HepG2 (cell line): ENCODE measurements at regions not wholly inside any gene's neighbourhood (a gene's known extent, or its start where the extent isn't known, plus 50 kb on each side); places are given as distances from the start of the nearest gene placed in this dataset.
A peak's percentile ranks its signal among the peaks of the same experiment; 100 is the strongest.

ENCODE experiments used
- ELF4 ChIP-seq: sonication (generic); formaldehyde crosslinking; IDR thresholded peaks from 2 replicates; pipeline ENCODE4 v1.5.0; 2020; ENCODE audit warnings: missing genetic modification reagents, mild to moderate bottlenecking, moderate library complexity, borderline replicate concordance
- FOXA1 ChIP-seq, 2 experiments: fragments of 450-650 bp in 1 of 2; sonication (generic) in 1 of 2; formaldehyde crosslinking in 1 of 2; IDR thresholded peaks; 2 replicates each; pipeline versions ENCODE4 v1.4.0 to v1.6.1; 2016 to 2020; ENCODE audit warnings: missing genetic modification reagents in 1 of 2
- KDM5A ChIP-seq: fragments of 200-600 bp; sonication (generic); IDR thresholded peaks from 2 replicates; pipeline ENCODE4 v1.7.0; 2018; ENCODE audit warnings: antibody characterized with exemption, mild to moderate bottlenecking, low read length, borderline replicate concordance
- MED1 ChIP-seq: sonication (generic); formaldehyde crosslinking; IDR thresholded peaks from 2 replicates; pipeline ENCODE4 v1.4.0; 2020; ENCODE audit warnings: missing genetic modification reagents
- MEIS1 ChIP-seq: sonication (generic); formaldehyde crosslinking; IDR thresholded peaks from 2 replicates; pipeline ENCODE4 v1.9.0; 2021; ENCODE audit warnings: mild to moderate bottlenecking, missing genetic modification reagents, moderate library complexity, borderline replicate concordance
- MTF1 ChIP-seq: sonication (generic); formaldehyde crosslinking; IDR thresholded peaks from 2 replicates; pipeline ENCODE4 v1.5.0; 2020; ENCODE audit warnings: missing genetic modification reagents
- NR2F2 ChIP-seq: IDR thresholded peaks from 2 replicates; pipeline ENCODE4 v1.6.1; 2012; ENCODE audit warnings: low read depth, inconsistent platforms, borderline replicate concordance
- POLR2AphosphoS5 ChIP-seq: IDR thresholded peaks from 2 replicates; pipeline ENCODE4 v1.6.1; 2012; ENCODE audit warnings: low read depth, low read length
- SMC3 ChIP-seq: IDR thresholded peaks from 2 replicates; pipeline ENCODE4 v1.6.1; 2011; ENCODE audit warnings: low read length, improper control_type of control experiment
- TAF15 ChIP-seq: fragments of 200-400 bp; formaldehyde crosslinking; IDR thresholded peaks from one replicate; pipeline ENCODE4 v1.6.1; 2018; ENCODE audit warnings: mild to moderate bottlenecking, low read depth, low read length; ENCODE audit not compliant: poor library complexity, severe bottlenecking
- ZBTB10 ChIP-seq: sonication (generic); formaldehyde crosslinking; IDR thresholded peaks from 2 replicates; pipeline ENCODE4 v1.4.0; 2020; ENCODE audit warnings: missing genetic modification reagents, borderline replicate concordance
- ZNF264 ChIP-seq: sonication (generic); formaldehyde crosslinking; IDR thresholded peaks from 2 replicates; pipeline ENCODE4 v1.4.0; 2020; ENCODE audit warnings: missing genetic modification reagents
- ZNF292 ChIP-seq: sonication (generic); formaldehyde crosslinking; IDR thresholded peaks from 2 replicates; pipeline ENCODE4 v1.8.1; 2022; ENCODE audit warnings: mild to moderate bottlenecking, low read depth, missing genetic modification reagents, borderline replicate concordance
- ZSCAN29 ChIP-seq: sonication (generic); formaldehyde crosslinking; conservative IDR thresholded peaks from 2 replicates; pipeline ENCODE4 v1.4.0; 2020; ENCODE audit warnings: mild to moderate bottlenecking, missing genetic modification reagents
- TF ChIP-seq, protein P1 (sequence below): IDR thresholded peaks from 2 replicates; pipeline ENCODE4 v1.6.1; 2016; ENCODE audit warnings: missing biosample characterization, missing genetic modification reagents, low read depth
- TF ChIP-seq, protein P2 (sequence below): sonication (generic); formaldehyde crosslinking; IDR thresholded peaks from 2 replicates; pipeline ENCODE4 v1.4.0; 2020; ENCODE audit warnings: missing genetic modification reagents, borderline replicate concordance
- TF ChIP-seq, protein P3 (sequence below): sonication (generic); formaldehyde crosslinking; IDR thresholded peaks from 2 replicates; pipeline ENCODE4 v1.4.0; 2020; ENCODE audit warnings: missing genetic modification reagents
- TF ChIP-seq, protein P4 (sequence below): sonication (generic); formaldehyde crosslinking; conservative IDR thresholded peaks from 2 replicates; pipeline ENCODE4 v1.4.0; 2020; ENCODE audit warnings: missing genetic modification reagents
- TF ChIP-seq, protein P5 (sequence below): fragments of 450-650 bp; IDR thresholded peaks from 2 replicates; pipeline ENCODE4 v1.6.1; 2017

GRCh38 chr14:54175298-54175942, 218.8 kb upstream of the BMP4 start (continued):
- no peak for TF ChIP-seq ZBTB10
- peak; percentile 50; the same call in 1 of the 2 replicates for TF ChIP-seq NR2F2
- TF ChIP-seq ZNF292 (CRISPR knock-in tag): peak; percentile 7; the same call in 1 of the 2 replicates
- TF ChIP-seq, protein P1, sequence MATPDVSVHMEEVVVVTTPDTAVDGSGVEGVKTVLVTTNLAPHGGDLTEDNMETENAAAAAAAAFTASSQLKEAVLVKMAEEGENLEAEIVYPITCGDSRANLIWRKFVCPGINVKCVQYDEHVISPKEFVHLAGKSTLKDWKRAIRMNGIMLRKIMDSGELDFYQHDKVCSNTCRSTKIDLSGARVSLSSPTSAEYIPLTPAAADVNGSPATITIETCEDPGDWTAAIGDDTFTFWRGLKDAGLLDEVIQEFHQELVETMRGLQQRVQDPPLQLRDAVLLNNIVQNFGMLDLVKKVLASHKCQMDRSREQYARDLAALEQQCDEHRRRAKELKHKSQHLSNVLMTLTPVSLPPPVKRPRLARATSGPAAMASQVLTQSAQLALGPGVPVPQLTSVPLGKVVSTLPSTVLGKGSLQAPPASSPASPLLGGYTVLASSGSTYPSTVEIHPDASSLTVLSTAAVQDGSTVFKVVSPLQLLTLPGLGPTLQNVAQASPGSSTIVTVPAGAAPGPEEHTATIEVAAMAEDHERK: no peak
- peak; percentile 57 for TF ChIP-seq ZSCAN29 (CRISPR knock-in tag)
- TF ChIP-seq, protein P2, sequence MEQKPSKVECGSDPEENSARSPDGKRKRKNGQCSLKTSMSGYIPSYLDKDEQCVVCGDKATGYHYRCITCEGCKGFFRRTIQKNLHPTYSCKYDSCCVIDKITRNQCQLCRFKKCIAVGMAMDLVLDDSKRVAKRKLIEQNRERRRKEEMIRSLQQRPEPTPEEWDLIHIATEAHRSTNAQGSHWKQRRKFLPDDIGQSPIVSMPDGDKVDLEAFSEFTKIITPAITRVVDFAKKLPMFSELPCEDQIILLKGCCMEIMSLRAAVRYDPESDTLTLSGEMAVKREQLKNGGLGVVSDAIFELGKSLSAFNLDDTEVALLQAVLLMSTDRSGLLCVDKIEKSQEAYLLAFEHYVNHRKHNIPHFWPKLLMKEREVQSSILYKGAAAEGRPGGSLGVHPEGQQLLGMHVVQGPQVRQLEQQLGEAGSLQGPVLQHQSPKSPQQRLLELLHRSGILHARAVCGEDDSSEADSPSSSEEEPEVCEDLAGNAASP (CRISPR knock-in tag): no peak
- 0 out of 2 replicates have a peak, but pooled peaks have one; percentile 31 for TF ChIP-seq ZNF264 (CRISPR knock-in tag)
- TF ChIP-seq MTF1 (CRISPR knock-in tag): no peak
- no peak for TF ChIP-seq FOXA1 (IDR thresholded peaks at IDR 0.05)
- TF ChIP-seq FOXA1 (CRISPR knock-in tag; IDR thresholded peaks at IDR 0.05): no peak
- TF ChIP-seq MED1 (CRISPR knock-in tag): peak; percentile 81
- TF ChIP-seq, protein P3, sequence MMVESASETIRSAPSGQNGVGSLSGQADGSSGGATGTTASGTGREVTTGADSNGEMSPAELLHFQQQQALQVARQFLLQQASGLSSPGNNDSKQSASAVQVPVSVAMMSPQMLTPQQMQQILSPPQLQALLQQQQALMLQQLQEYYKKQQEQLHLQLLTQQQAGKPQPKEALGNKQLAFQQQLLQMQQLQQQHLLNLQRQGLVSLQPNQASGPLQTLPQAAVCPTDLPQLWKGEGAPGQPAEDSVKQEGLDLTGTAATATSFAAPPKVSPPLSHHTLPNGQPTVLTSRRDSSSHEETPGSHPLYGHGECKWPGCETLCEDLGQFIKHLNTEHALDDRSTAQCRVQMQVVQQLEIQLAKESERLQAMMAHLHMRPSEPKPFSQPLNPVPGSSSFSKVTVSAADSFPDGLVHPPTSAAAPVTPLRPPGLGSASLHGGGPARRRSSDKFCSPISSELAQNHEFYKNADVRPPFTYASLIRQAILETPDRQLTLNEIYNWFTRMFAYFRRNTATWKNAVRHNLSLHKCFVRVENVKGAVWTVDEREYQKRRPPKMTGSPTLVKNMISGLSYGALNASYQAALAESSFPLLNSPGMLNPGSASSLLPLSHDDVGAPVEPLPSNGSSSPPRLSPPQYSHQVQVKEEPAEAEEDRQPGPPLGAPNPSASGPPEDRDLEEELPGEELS: peak; percentile 27; the same call in 1 of the 2 replicates
- no peak for TF ChIP-seq MEIS1 (CRISPR knock-in tag)
- TF ChIP-seq ELF4 (CRISPR knock-in tag): no peak
- peak; percentile 94 for TF ChIP-seq SMC3
- TF ChIP-seq, protein P4, sequence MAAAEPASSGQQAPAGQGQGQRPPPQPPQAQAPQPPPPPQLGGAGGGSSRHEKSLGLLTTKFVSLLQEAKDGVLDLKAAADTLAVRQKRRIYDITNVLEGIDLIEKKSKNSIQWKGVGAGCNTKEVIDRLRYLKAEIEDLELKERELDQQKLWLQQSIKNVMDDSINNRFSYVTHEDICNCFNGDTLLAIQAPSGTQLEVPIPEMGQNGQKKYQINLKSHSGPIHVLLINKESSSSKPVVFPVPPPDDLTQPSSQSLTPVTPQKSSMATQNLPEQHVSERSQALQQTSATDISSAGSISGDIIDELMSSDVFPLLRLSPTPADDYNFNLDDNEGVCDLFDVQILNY (CRISPR knock-in tag): no peak
- TF ChIP-seq, protein P5, sequence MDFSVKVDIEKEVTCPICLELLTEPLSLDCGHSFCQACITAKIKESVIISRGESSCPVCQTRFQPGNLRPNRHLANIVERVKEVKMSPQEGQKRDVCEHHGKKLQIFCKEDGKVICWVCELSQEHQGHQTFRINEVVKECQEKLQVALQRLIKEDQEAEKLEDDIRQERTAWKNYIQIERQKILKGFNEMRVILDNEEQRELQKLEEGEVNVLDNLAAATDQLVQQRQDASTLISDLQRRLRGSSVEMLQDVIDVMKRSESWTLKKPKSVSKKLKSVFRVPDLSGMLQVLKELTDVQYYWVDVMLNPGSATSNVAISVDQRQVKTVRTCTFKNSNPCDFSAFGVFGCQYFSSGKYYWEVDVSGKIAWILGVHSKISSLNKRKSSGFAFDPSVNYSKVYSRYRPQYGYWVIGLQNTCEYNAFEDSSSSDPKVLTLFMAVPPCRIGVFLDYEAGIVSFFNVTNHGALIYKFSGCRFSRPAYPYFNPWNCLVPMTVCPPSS: no peak
- no peak for TF ChIP-seq TAF15
- TF ChIP-seq KDM5A: peak; percentile 74; the same call in 1 of the 2 replicates
- no peak for TF ChIP-seq POLR2AphosphoS5
